ENCODE measurements at regions not wholly inside any gene's neighbourhood (a gene's known extent, or its start where the extent isn't known, plus 50 kb on each side); places are given as distances from the start of the nearest gene placed in this dataset.
A peak's percentile ranks its signal among the peaks of the same experiment; 100 is the strongest.

DNA sequence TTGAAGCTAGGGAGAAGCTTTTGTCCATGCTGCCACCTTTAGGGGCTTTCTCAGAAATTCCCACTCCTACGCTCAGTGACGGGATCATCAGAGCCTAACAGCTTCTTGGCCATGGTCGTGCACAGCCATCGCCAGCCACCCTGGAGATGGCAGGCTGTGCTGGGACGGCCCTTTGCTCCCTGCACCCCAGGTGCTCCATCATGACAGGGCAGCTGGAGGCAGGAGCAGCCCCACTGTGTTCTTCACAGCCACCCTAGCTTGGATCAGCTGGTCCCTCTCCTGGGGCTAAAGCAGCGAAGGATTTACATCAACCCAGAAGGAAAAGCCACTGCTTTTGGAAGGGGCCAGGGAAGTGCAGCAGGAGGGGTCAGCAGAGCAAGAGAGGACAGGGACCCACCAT, 235.9 kb downstream of the LY86 start:
- TF ChIP-seq EGR1 (IDR thresholded peaks at IDR 0.05) (no peak), ZBTB7A (IDR thresholded peaks at IDR 0.05; ENCODE audit: low read depth) (no peak), NFIC (IDR thresholded peaks at IDR 0.05) (no peak), CEBPB (IDR thresholded peaks at IDR 0.05) (no peak), RAD21 (IDR thresholded peaks at IDR 0.05; ENCODE audit: low read depth) (no peak), TAF1 (IDR thresholded peaks at IDR 0.05; ENCODE audit: low read depth) (no peak), EP300 (IDR thresholded peaks at IDR 0.05; ENCODE audit: borderline replicate concordance) (no peak)
- TF ChIP-seq, protein P1, sequence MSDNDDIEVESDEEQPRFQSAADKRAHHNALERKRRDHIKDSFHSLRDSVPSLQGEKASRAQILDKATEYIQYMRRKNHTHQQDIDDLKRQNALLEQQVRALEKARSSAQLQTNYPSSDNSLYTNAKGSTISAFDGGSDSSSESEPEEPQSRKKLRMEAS (IDR thresholded peaks at IDR 0.05): no peak

DNA sequence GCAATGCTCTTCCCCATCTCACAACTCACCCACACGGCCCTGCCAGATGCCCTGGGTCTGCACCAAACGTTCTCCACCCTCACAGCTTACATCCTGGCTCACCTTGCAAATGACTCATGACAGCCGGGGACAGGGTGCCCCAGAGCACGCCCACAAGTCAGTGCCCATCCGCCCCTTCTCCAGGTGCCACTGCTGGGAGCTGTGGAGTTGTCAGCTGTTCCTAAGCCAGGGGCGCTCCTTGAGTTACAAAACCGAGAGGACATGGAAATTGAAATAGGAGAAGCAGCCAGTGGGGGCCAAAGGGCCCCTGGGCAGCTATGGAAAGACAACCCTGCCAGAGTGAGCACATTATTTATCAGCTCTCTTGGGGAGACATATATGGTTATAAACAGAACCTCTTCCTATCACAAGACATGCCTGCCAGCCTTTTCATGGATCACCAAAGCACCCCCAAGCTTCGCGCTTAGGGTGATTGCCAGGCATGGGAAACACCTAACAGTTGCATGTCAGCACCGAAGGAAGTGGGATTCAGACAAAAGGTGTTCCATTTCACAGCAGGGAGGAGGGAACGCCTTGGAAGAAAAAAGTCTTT, 236.8 kb downstream of the LY86 start:
- peak; percentile 56; the same call in 1 of the 2 replicates for TF ChIP-seq TAF1 (IDR thresholded peaks at IDR 0.05; ENCODE audit: low read depth)
- peak; percentile 69; the same call in 1 of the 2 replicates for TF ChIP-seq YY1 (IDR thresholded peaks at IDR 0.05; ENCODE audit: low read depth)
- peak; percentile 98 for TF ChIP-seq EP300 (IDR thresholded peaks at IDR 0.05; ENCODE audit: borderline replicate concordance)
- TF ChIP-seq REST (IDR thresholded peaks at IDR 0.05; ENCODE audit: low read depth): peak; percentile 22; the same call in 1 of the 2 replicates
- TF ChIP-seq, protein P1 (IDR thresholded peaks at IDR 0.05): peak; percentile 61
- TF ChIP-seq USF1 (IDR thresholded peaks at IDR 0.05): peak; percentile 52
- peak; percentile 97 for TF ChIP-seq FOXM1 (IDR thresholded peaks at IDR 0.05; ENCODE audit: borderline replicate concordance, low read depth)
- peak; percentile 81 for TF ChIP-seq CEBPB (IDR thresholded peaks at IDR 0.05)
- no peak for TF ChIP-seq CREB1 (IDR thresholded peaks at IDR 0.05; ENCODE audit: low read depth)
- peak; percentile 74 for TF ChIP-seq EGR1 (IDR thresholded peaks at IDR 0.05)
- TF ChIP-seq TEAD4 (IDR thresholded peaks at IDR 0.05): peak; percentile 84
- TF ChIP-seq ZBTB7A (IDR thresholded peaks at IDR 0.05; ENCODE audit: low read depth): peak; percentile 17; the same call in 1 of the 2 replicates
- TF ChIP-seq TCF12 (IDR thresholded peaks at IDR 0.05; ENCODE audit: low read depth): peak; percentile 99
- peak; percentile 37; the same call in 1 of the 2 replicates for TF ChIP-seq RAD21 (IDR thresholded peaks at IDR 0.05; ENCODE audit: low read depth)
- peak; percentile 93 for TF ChIP-seq NFIC (IDR thresholded peaks at IDR 0.05)

GRCh38 chr6:6826095-6826901, 237.8 kb downstream of the LY86 start:
- TF ChIP-seq EP300 (IDR thresholded peaks at IDR 0.05; ENCODE audit: borderline replicate concordance) (no peak), RAD21 (IDR thresholded peaks at IDR 0.05; ENCODE audit: low read depth) (no peak), CEBPB (IDR thresholded peaks at IDR 0.05) (no peak), TCF12 (IDR thresholded peaks at IDR 0.05; ENCODE audit: low read depth) (no peak), REST (IDR thresholded peaks at IDR 0.05; ENCODE audit: low read depth) (no peak), ZBTB7A (IDR thresholded peaks at IDR 0.05; ENCODE audit: low read depth) (no peak), USF1 (IDR thresholded peaks at IDR 0.05) (peak; percentile 69), EGR1 (IDR thresholded peaks at IDR 0.05) (no peak), TEAD4 (IDR thresholded peaks at IDR 0.05) (no peak), TAF1 (IDR thresholded peaks at IDR 0.05; ENCODE audit: low read depth) (no peak), YY1 (IDR thresholded peaks at IDR 0.05; ENCODE audit: low read depth) (no peak), NFIC (IDR thresholded peaks at IDR 0.05) (peak; percentile 7; the same call in 1 of the 2 replicates)
- TF ChIP-seq, protein P1 (IDR thresholded peaks at IDR 0.05): peak; percentile 61

GRCh38 chr6:6826961-6827360, 238.4 kb downstream of the LY86 start:
- TF ChIP-seq TEAD4 (IDR thresholded peaks at IDR 0.05) (no peak), CEBPB (IDR thresholded peaks at IDR 0.05) (no peak), TCF12 (IDR thresholded peaks at IDR 0.05; ENCODE audit: low read depth) (no peak), ZBTB7A (IDR thresholded peaks at IDR 0.05; ENCODE audit: low read depth) (no peak), EP300 (IDR thresholded peaks at IDR 0.05; ENCODE audit: borderline replicate concordance) (no peak), USF1 (IDR thresholded peaks at IDR 0.05) (no peak), FOXM1 (IDR thresholded peaks at IDR 0.05; ENCODE audit: borderline replicate concordance, low read depth) (no peak), EGR1 (IDR thresholded peaks at IDR 0.05) (no peak), YY1 (IDR thresholded peaks at IDR 0.05; ENCODE audit: low read depth) (no peak), NFIC (IDR thresholded peaks at IDR 0.05) (no peak), TAF1 (IDR thresholded peaks at IDR 0.05; ENCODE audit: low read depth) (no peak), RAD21 (IDR thresholded peaks at IDR 0.05; ENCODE audit: low read depth) (no peak)

Measured in Ishikawa (cell line).